RCC 7860 (cell line): ENCODE measurements at regions not wholly inside any gene's neighbourhood (a gene's known extent, or its start where the extent isn't known, plus 50 kb on each side); places are given as distances from the start of the nearest gene placed in this dataset.

Experiments used
- DNase-seq: peaks from one replicate; pipeline ENCODE4 v3.0.0-alpha.2; 2015; ENCODE audit warnings: low spot score
- FAIRE-seq: peaks from 2 replicates; lab custom pipeline; 2012; peaks lifted over from hg19 to GRCh38; lab: Jason Lieb, UNC

GRCh38 chr20:48571949-48572847, 255.6 kb downstream of the PREX1 start:
- no peak for FAIRE-seq
- DNase-seq = no peak

- DNase-seq (no peak), FAIRE-seq (no peak)
These were observed 258.1 kb downstream of the PREX1 start for GRCh38 chr20:48569679-48570078.

DNA sequence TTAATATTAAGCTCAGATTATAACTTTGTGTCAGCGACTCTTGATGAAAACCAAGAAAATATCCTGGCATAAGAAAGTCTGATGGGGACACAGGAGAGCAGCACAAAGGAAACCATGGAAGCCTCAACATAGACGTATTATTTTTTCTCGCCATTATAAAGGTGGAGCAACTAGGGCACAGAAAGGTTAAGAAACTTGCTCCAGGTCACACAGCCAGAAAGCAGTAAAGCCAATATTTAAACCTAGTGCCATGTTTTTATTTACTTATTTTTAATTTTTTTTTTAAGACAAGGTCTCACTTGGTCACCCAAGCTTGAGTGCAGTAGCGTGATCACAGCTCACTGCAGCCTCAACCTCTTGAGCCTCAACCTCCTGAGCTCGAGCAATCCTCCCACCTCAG, 259.3 kb downstream of the PREX1 start:
- FAIRE-seq = no peak
- DNase-seq = no peak

- FAIRE-seq (no peak), DNase-seq (no peak)
These were observed 260.7 kb downstream of the PREX1 start for GRCh38 chr20:48567145-48567544.

DNA sequence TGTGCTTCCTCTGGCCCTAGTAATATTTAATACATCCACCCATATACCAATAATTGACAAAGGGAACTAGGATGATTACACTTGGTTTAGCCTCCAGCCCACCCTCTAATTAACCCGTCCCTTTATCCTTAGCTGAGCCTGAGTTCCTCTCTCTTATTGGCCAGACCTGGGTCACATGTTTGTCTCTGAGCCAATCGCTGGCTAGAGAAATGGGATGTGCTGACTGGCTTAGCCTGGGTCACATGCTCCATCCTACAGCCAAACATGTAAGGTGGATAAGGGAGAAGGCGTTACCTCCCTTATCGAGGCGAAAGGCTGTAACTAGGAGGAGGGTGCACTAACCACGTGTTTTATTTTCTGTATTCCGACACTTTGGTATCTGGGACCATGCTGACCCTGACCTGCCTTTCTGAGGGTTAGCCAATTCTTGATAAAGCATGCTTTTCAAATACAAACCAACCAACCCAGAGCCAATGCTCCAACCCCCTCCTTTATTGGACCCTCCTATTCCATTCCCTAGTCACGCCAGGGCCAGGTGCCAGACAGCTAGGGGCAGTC, 262.7 kb downstream of the PREX1 start:
- DNase-seq (no peak), FAIRE-seq (no peak)

DNA sequence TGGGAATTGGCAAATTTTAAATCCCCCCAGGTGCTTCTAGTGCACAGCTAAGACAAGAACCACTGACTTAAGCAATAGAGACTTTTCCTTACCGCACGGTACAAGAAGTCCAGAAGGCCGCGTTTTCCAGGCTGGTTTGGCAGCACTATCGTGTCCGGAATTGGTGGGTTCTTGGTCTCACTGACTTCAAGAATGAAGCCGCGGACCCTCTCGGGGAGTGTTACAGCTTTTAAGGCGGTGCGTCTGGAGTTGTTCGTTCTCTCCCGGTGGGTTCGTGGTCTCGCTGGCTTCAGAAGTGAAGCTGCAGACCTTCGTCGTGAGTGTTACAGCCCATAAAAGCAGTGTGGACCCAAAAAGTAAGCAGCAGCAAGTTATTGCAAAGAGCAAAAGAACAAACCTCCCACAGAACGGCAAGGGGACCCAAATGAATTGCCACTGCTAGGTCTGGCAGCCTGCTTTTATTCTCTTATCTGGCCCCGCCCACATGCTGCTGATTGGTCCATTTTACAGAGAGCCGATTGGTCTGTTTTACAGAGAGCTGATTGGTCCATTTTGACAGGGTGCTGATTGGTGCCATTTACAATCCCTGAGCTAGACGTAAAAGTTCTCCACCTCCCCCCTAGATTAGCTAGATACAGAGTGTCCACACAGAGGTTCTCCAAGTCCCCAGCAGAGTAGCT, 264.5 kb downstream of the PREX1 start:
- FAIRE-seq (no peak), DNase-seq (no peak)

- DNase-seq (no peak), FAIRE-seq (no peak)
These were observed 265.1 kb downstream of the PREX1 start for GRCh38 chr20:48562586-48563116.

- FAIRE-seq (no peak), DNase-seq (no peak)
These were observed 268.9 kb downstream of the PREX1 start for GRCh38 chr20:48558906-48559305.

DNA sequence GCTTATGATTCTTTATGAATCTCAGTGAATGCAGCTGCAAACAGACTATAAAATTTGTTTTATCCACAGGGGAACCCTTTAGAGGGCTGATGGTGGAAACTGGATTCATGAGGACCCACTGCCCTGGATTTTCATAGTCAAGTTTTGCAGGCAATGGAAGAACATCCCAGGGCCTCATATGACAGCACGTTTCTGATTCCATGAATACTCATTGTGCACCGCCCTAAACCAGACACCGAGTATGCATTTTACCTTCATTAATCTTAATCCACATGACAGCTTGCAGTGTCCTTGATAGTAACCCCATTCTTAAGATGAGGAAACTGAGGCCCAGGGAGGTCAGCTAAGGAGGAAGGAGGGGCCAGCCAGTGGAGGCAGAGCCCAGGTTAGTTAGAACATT, 270.4 kb downstream of the PREX1 start:
- DNase-seq (no peak), FAIRE-seq (no peak)

DNA sequence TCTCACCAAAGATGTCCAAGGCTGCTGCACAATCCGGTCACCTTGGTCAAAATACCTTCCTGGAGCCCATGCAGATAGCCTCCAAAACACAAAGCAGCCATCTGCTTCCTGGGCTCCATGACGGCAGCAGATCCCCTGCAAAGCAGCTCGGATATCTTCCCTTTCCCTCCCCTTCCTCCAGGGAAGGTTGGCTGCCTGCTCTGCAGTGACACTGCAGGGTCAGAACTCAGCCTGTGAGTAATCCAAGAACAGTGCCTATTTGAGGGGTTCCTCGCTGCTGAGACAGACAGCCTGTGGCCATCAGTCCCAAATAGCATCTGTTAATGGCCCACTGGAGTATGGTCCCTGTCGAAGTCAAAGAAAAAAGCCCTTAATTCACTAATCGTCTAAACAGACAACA, 270.8 kb downstream of the PREX1 start:
- no peak for FAIRE-seq
- no peak for DNase-seq

DNA sequence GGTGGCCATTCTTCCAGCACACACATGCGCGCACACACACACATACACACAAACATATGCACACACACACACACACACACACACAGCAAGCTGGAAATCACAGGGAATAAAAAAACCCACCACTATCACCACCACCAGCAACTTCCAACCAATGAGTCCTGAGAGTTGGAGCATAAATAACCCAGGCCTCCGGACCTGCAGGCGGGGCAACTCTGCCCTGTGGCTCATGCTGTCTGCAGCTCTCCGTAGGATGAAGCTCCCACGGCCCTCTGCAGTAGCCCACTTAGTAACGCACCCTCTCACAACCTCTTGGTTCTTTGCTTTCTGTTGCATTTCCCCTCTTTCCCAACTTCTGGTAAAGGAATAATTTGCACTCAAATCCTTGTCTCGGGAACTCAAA, 275.2 kb downstream of the PREX1 start:
- DNase-seq = no peak
- no peak for FAIRE-seq

GRCh38 chr20:48550814-48551213, 277.0 kb downstream of the PREX1 start:
- no peak for FAIRE-seq
- no peak for DNase-seq

DNA sequence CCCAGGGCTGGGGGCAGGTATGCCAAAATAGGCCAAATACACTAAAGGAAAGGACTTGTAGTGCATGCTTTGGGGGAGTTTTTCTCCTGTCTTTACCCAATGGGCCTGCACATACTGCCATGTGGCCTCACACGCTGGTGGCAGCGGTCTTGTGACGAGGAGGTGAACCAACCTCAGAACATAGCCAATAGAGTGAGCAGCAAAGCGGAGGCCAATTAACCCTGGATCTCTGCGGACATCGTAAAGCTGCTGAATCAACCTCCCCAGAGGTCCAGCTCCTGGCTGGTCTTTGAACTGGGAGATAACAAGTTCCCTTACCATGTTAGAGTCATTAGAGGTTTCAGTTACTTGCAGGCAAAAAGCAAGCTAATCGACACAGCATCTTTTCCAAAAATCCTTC, 280.1 kb downstream of the PREX1 start:
- no peak for FAIRE-seq
- DNase-seq = no peak

GRCh38 chr20:48544402-48545339, 283.1 kb downstream of the PREX1 start:
- no peak for DNase-seq
- no peak for FAIRE-seq

- FAIRE-seq (no peak), DNase-seq (no peak)
These were observed 286.2 kb downstream of the PREX1 start for GRCh38 chr20:48541581-48542071.

DNA sequence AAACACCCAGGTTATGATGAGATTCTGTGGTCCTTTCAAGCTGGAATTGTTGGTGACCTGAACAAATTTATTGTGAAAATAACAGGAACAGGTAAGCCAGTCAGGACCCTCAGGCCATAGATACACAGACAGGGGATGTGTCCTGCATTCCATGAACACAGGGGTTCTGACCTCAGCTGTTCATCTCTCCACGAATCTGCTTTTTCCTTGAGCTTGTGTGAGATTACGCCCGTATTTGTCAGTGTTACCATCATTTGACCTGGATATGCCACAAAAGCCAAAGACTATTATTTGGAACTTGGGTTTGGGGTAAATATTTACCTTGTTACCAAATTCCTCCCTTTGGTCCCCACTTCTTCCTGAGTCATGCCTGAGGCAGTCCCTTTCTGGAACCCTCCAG, 288.9 kb downstream of the PREX1 start:
- FAIRE-seq (no peak), DNase-seq (peak; percentile 14)

DNA sequence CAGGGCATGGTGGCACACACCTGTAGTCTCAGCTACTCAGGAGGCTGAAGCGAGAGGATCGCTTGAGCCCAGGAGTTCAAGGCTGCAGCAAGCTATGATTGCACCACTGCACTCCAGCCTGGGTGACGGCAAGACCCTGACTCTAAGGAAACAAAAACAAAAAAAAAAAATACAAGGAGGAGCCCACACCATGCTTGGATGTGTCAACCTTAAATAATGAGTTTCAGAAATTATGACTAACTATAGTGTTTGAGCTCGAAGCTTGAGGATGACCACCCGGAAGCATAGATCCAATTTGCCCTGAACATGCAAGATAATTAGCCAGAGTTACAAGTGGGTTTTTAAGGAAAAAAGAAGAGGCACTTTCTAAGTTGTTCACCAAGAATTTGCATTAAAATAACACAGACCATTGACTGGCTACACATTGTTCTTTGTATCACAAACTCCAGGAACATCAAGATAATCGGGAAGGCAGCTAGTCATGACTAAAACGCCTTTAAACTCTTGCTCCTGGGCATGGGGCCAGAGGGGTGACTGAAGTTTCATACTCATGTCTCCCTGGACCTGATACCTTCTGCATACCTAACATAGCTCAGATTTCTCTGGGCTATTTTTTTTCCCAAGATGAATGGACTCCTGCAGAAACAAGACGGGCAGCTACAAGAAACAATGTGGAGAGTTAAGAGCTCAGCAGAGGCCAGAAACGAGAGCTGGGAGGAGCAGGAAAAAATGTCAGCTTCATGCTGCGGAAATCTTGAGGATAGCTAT, 289.6 kb downstream of the PREX1 start:
- peak; percentile 80 for DNase-seq
- FAIRE-seq = peak; percentile 77

DNA sequence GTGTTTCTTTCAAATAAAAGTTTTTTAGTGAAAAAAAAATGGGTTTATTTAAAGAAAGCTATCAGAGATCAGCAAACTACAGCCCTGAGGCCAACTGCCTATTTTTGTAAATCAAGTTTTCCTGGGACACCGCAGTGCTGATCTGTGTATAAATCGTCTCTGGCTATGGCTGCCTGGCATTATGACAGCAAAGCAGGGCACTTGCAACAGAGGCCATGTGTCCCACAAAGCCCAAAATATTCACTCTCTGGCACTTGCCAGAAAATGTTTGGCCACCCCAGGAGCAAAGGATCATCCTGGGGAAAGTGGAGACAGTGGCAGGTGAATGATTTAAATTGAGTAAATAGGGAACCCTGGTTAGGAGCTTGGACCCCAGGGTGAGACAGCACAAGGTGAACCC, 291.6 kb downstream of the PREX1 start:
- FAIRE-seq = no peak
- no peak for DNase-seq

- FAIRE-seq (no peak), DNase-seq (no peak)
These were observed 292.2 kb downstream of the PREX1 start for GRCh38 chr20:48535556-48535955.

- no peak for DNase-seq
- FAIRE-seq = no peak
These were observed 295.8 kb downstream of the PREX1 start for GRCh38 chr20:48532028-48532427.
